T-helper 2 cell treated with Interferon-gamma antibody and Interleukin-4, amounts not matched to agents 5 μg/mL and 100 μg/mL, for 36 hours (primary cell): ENCODE measurements at regions not wholly inside any gene's neighbourhood (a gene's known extent, or its start where the extent isn't known, plus 50 kb on each side); places are given as distances from the start of the nearest gene placed in this dataset.

Experiments
- DNase-seq: peaks from one replicate; pipeline ENCODE4 v3.0.0; 2021; ENCODE audit warnings: low spot score
- H3K27ac Mint-ChIP-seq: one replicate; pipeline ENCODE4 v1.8.0; 2021; ENCODE audit warnings: mild to moderate bottlenecking, mixed read lengths
- H3K27me3 Mint-ChIP-seq: one replicate; pipeline ENCODE4 v1.8.0; 2021; ENCODE audit warnings: low read depth, mixed read lengths
- H3K36me3 Mint-ChIP-seq: one replicate; pipeline ENCODE4 v1.8.0; 2021; ENCODE audit warnings: low read depth, mixed read lengths
- H3K4me1 Mint-ChIP-seq: one replicate; pipeline ENCODE4 v1.8.0; 2021; ENCODE audit warnings: low read depth, mixed read lengths
- H3K4me3 Mint-ChIP-seq: one replicate; pipeline ENCODE4 v1.8.0; 2022; ENCODE audit warnings: mild to moderate bottlenecking, moderate library complexity, mixed read lengths
- H3K9me3 Mint-ChIP-seq: one replicate; pipeline ENCODE4 v1.8.0; 2021; ENCODE audit warnings: mixed read lengths

DNA sequence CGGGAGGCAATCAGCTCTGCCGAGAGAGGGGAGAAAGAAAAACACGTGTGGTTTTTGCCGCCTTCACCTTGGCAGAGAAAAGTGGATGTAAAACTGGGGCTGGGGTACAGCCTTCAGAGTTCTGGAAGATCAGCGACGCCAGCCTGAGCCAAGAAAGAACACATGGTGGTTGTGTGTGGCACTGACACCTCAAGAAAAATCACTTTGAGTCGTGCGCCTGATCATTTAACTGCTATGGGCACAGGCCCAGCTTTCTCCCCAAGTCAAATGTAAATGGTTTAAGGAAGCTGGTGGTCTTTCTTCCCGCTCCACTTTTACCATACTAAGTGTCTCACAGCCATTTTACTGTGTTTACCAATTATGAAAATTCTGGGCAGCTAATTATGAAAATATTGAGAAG is 461.8 kb upstream of the SOX9 start:
- H3K27ac Mint-ChIP-seq: no peak overlapping the region
- H3K9me3 Mint-ChIP-seq: peaks cover 45% of the 10 kb centered on the region
- H3K4me1 Mint-ChIP-seq: no peaks in the 10 kb centered on the region
- no peak for DNase-seq
- no peak overlapping the region for H3K4me3 Mint-ChIP-seq
- H3K27me3 Mint-ChIP-seq: no peaks in the 10 kb centered on the region
- no peaks in the 10 kb centered on the region for H3K36me3 Mint-ChIP-seq

DNA sequence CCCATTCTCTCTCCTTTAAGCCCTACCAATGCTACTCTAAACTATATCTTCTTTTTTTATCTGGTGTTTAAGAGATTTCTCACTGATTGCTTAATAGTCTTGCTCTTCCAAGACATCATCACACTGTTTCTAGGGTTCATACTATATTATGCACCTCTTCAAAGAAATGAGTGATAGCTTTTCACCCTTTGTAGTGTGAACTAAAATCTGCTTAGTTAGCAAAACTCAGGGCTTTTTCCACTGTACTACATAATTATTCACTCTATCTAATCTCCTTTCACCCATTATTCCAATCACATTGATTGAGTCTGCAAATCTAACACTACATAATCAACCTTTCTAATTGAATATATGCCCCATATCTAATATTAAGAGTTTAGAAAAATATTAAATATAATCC is 456.0 kb upstream of the SOX9 start:
- Mint-ChIP-seq H3K27ac (no peak overlapping the region), H3K4me1 (no peaks in the 10 kb centered on the region), H3K27me3 (no peaks in the 10 kb centered on the region), H3K36me3 (no peaks in the 10 kb centered on the region), H3K9me3 (peaks cover 36% of the 10 kb centered on the region), H3K4me3 (no peak overlapping the region)
- DNase-seq: no peak

DNA sequence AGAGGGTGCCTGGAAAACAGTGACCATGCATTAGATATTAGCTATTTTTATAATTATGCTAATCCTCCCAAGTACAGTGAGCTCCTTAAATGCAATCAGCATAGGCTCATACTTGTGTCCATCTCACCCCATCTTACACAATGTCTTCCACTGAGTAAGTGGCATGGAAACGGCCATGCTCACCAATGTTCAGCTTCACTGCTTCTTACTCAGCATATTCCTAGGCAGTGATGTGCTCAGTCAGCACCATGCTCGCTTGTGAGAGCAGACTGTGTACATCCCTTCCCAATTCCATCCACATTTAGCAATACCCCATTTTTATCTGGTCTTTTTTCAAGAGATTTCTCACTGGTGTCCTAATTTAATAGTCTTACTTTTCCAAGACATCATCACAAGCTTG is 454.8 kb upstream of the SOX9 start:
- Mint-ChIP-seq H3K27me3 (no peaks in the 10 kb centered on the region), H3K27ac (no peak overlapping the region), H3K9me3 (peaks cover 41% of the 10 kb centered on the region), H3K36me3 (no peaks in the 10 kb centered on the region), H3K4me3 (no peak overlapping the region), H3K4me1 (no peaks in the 10 kb centered on the region)
- DNase-seq: no peak

DNA sequence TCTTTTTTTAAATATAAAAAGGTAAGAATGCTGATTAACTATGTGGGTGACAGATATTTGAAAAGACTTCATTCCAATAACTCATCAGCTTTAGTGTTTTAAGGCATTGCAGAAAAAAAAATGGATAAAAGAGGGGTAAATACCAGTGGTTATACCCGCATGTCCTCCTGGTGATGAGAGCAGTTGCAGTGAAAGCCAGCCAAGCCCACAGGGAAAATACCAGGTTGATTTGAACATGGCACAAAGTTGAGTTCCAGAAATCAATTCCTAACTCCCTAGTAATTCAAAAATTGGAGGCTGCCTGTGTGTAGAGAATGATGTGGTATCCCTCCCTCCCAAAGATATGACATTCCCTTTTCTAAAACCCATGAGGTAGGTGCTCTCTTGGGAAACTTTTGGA is 453.2 kb upstream of the SOX9 start:
- Mint-ChIP-seq H3K9me3 (peaks cover 42% of the 10 kb centered on the region), H3K36me3 (no peaks in the 10 kb centered on the region), H3K27me3 (no peaks in the 10 kb centered on the region), H3K27ac (no peak overlapping the region), H3K4me1 (no peaks in the 10 kb centered on the region), H3K4me3 (no peak overlapping the region)
- no peak for DNase-seq

DNA sequence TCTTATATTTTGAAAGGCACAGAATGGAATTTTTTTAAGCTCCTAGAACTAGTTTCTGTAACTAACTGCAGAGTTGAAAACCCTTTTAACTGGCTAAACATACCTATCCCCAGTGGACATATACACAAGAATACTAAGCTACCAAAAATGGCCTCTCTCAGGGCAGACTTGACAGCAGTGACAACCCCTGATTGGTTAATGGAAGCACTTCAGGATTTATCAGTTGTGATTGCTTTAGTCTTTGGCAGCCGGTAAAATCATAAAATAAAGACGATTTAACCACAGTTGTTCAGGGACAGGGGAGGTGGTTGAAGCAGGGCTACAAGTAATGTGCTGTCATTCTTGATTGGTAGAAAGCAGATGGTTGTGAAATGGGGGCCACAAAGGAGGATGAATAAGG is 452.0 kb upstream of the SOX9 start:
- no peak overlapping the region for H3K27ac Mint-ChIP-seq
- H3K4me3 Mint-ChIP-seq: no peak overlapping the region
- H3K36me3 Mint-ChIP-seq: no peaks in the 10 kb centered on the region
- H3K9me3 Mint-ChIP-seq: peaks cover 36% of the 10 kb centered on the region
- no peaks in the 10 kb centered on the region for H3K4me1 Mint-ChIP-seq
- H3K27me3 Mint-ChIP-seq: no peaks in the 10 kb centered on the region
- no peak for DNase-seq

GRCh38 chr17:71677439-71677838 is 443.4 kb upstream of the SOX9 start:
- DNase-seq: no peak
- Mint-ChIP-seq H3K36me3 (no peaks in the 10 kb centered on the region), H3K27ac (no peak overlapping the region), H3K27me3 (no peaks in the 10 kb centered on the region), H3K4me3 (no peak overlapping the region), H3K4me1 (no peaks in the 10 kb centered on the region), H3K9me3 (peaks cover 24% of the 10 kb centered on the region)

GRCh38 chr17:71679832-71680231 is 441.0 kb upstream of the SOX9 start:
- no peaks in the 10 kb centered on the region for H3K4me1 Mint-ChIP-seq
- no peaks in the 10 kb centered on the region for H3K27me3 Mint-ChIP-seq
- no peak overlapping the region for H3K27ac Mint-ChIP-seq
- no peak for DNase-seq
- H3K9me3 Mint-ChIP-seq: peaks cover 38% of the 10 kb centered on the region
- no peaks in the 10 kb centered on the region for H3K36me3 Mint-ChIP-seq
- H3K4me3 Mint-ChIP-seq: no peak overlapping the region

- no peaks in the 10 kb centered on the region for H3K27me3 Mint-ChIP-seq
- no peak for DNase-seq
- H3K9me3 Mint-ChIP-seq: peaks cover 41% of the 10 kb centered on the region
- no peak overlapping the region for H3K4me3 Mint-ChIP-seq
- no peaks in the 10 kb centered on the region for H3K4me1 Mint-ChIP-seq
- no peak overlapping the region for H3K27ac Mint-ChIP-seq
- H3K36me3 Mint-ChIP-seq: no peaks in the 10 kb centered on the region
Measured at GRCh38 chr17:71681427-71682173, 439.2 kb upstream of the SOX9 start.

- H3K4me1 Mint-ChIP-seq: no peaks in the 10 kb centered on the region
Measured at GRCh38 chr17:71682174-71682494, 438.7 kb upstream of the SOX9 start.

DNA sequence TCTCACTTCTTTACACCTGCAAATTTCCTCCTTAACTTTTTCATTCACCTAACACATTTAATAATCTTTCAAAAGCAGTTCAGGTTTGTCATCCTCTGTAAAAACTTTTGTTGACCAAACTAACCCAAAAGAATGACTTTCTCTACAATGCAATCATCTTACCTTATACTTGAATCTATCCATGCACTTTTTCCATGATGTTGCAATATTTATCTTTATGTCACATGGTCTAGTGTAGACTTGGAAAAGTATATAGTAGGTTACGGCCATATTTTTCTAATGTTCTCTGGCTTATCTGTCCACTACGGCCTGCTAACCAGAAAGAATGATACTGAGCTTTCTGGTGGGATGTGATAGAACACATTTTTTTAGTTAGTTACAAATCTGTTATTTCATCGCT is 431.0 kb upstream of the SOX9 start:
- DNase-seq: no peak
- no peaks in the 10 kb centered on the region for H3K36me3 Mint-ChIP-seq
- H3K4me3 Mint-ChIP-seq: no peak overlapping the region
- H3K9me3 Mint-ChIP-seq: peaks cover 32% of the 10 kb centered on the region
- no peak overlapping the region for H3K27ac Mint-ChIP-seq
- H3K4me1 Mint-ChIP-seq: no peaks in the 10 kb centered on the region
- no peaks in the 10 kb centered on the region for H3K27me3 Mint-ChIP-seq

More at GRCh38 chr17:71682174-71682494, 438.7 kb upstream of the SOX9 start:
- H3K27ac Mint-ChIP-seq: no peak overlapping the region
- peaks cover 41% of the 10 kb centered on the region for H3K9me3 Mint-ChIP-seq
- H3K36me3 Mint-ChIP-seq: no peaks in the 10 kb centered on the region
- H3K27me3 Mint-ChIP-seq: no peaks in the 10 kb centered on the region
- no peak for DNase-seq
- H3K4me3 Mint-ChIP-seq: no peak overlapping the region

DNA sequence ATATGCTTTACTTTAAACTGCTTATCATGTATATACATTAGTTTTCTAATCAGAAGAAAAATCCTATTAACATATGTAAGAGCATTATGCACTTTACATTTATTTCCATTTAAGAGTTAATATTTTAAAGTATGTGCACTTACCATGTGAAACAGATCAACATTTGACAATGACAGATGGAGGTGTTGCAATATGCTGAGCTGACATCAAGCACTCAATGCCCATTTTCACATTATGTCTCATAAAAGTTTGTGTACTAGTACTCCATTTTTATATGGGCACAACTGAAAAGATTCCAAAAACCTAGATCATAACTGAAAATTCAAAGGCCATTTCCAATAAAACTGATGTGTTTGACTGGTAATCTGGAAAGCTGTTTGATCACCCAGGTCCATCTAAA is 420.9 kb upstream of the SOX9 start:
- Mint-ChIP-seq H3K36me3 (no peaks in the 10 kb centered on the region), H3K27ac (no peak overlapping the region), H3K27me3 (no peaks in the 10 kb centered on the region), H3K4me1 (no peaks in the 10 kb centered on the region), H3K9me3 (peaks cover 33% of the 10 kb centered on the region), H3K4me3 (no peak overlapping the region)
- no peak for DNase-seq

DNA sequence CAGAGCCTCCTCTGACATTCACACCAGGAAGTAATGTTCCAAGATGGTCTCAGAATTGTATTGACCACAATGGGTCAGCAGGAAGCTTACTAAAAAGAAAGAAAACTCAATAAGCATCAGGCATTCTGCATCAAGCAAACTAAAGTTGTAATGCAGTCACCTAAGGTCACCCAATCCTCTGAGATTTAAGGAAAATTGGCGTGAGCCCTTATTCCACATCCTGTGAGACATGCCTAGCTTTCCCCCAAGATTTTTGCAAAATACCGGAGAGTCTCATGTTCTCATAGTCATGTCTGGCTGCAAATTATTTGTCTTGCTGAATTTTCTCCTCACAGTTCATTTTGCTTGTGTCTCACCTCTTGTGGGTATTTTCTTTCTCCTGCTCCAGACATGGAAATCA is 417.1 kb upstream of the SOX9 start:
- Mint-ChIP-seq H3K36me3 (no peaks in the 10 kb centered on the region), H3K9me3 (peaks cover 26% of the 10 kb centered on the region), H3K4me3 (no peak overlapping the region), H3K27ac (no peak overlapping the region), H3K4me1 (no peaks in the 10 kb centered on the region), H3K27me3 (no peaks in the 10 kb centered on the region)
- DNase-seq: no peak

GRCh38 chr17:71709271-71709890 is 411.4 kb upstream of the SOX9 start:
- peaks cover 9% of the 10 kb centered on the region for H3K9me3 Mint-ChIP-seq
- H3K4me3 Mint-ChIP-seq: no peak overlapping the region
- H3K27me3 Mint-ChIP-seq: no peaks in the 10 kb centered on the region
- H3K27ac Mint-ChIP-seq: no peak overlapping the region
- H3K4me1 Mint-ChIP-seq: no peaks in the 10 kb centered on the region
- no peak for DNase-seq
- H3K36me3 Mint-ChIP-seq: no peaks in the 10 kb centered on the region

DNA sequence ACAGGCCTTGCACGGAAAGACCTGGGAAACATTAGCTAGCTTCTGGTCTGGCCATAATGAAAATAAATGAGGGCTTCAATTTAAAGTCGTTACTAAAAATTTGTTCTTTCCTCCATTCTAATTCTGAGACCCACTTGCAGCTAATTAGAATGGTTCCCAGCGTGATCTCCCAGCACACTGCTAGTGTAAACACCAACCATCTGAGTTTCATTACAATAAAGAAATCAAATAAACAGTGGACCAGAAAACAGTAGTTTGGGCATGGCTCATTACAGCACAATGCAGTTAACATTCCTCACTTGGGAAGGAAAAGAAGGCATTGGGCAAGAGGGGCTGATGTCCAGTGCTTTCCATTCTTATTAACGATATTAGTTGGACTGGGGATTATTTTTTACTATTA is 410.9 kb upstream of the SOX9 start:
- no peaks in the 10 kb centered on the region for H3K36me3 Mint-ChIP-seq
- peaks cover 6% of the 10 kb centered on the region for H3K9me3 Mint-ChIP-seq
- H3K4me1 Mint-ChIP-seq: no peaks in the 10 kb centered on the region
- H3K27me3 Mint-ChIP-seq: no peaks in the 10 kb centered on the region
- H3K4me3 Mint-ChIP-seq: no peak overlapping the region
- no peak for DNase-seq
- H3K27ac Mint-ChIP-seq: no peak overlapping the region

DNA sequence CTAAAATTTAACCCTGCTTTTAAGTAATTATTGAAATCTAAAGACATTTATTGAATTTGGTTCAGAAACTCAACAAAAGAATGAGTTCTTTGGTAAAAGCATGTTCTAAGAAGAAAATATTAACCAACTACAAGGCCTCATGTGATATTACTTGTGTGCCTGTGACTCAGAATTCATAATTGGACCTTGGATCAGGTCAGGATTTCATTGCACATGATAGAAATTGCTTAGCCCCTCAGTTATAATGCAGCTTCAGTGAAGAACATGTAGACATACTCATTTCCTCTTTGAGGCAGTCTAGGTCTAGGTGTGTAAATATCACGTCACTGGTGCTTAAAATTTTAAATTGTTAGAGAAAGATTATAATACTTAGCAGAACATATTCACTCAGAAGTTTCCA is 410.0 kb upstream of the SOX9 start:
- DNase-seq: no peak

More for the DNA sequence above, 410.0 kb upstream of the SOX9 start:
- H3K4me3 Mint-ChIP-seq: no peak overlapping the region
- no peak overlapping the region for H3K27ac Mint-ChIP-seq
- H3K27me3 Mint-ChIP-seq: no peaks in the 10 kb centered on the region
- H3K36me3 Mint-ChIP-seq: no peaks in the 10 kb centered on the region
- no peaks in the 10 kb centered on the region for H3K4me1 Mint-ChIP-seq
- peaks cover 13% of the 10 kb centered on the region for H3K9me3 Mint-ChIP-seq
